ENCODE measurements at regions not wholly inside any gene's neighbourhood (a gene's known extent, or its start where the extent isn't known, plus 50 kb on each side); places are given as distances from the start of the nearest gene placed in this dataset.

DNA sequence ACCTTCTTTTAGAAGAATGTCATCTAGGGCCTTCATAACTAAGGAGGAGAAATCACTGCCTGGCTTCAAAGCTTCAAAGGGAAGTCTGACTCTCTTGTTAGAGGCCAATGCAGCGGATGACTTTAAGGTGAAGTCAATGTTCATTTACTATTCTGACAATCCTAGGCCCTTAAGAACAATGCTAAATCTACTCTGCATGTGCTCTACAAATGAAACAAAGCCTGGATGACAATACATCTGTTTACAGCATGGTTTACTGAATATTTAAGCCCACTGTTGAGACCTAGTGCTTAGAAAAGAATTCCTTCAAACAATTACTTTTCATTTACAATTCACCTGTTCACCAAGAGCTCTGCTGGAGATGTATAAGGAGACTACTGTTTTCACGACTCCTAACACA is 160.4 kb upstream of the EPHA3 start:
- Histone ChIP-seq H3K4me3 (no peak overlapping the region), H3K9me3 (no peaks in the 10 kb centered on the region), H3K4me1 (no peaks in the 10 kb centered on the region), H3K36me3 (no peaks in the 10 kb centered on the region), H3K27me3 (no peaks in the 10 kb centered on the region), H3K27ac (no peak overlapping the region)
- WGBS, 2 donors = 88 to 97% methylated on average over 2 of the region's 2 CpGs
- ATAC-seq (no peak), DNase-seq (no peak)
- intact Hi-C loops (cut with DNase I) = no loop called here
- TF ChIP-seq, protein P1, sequence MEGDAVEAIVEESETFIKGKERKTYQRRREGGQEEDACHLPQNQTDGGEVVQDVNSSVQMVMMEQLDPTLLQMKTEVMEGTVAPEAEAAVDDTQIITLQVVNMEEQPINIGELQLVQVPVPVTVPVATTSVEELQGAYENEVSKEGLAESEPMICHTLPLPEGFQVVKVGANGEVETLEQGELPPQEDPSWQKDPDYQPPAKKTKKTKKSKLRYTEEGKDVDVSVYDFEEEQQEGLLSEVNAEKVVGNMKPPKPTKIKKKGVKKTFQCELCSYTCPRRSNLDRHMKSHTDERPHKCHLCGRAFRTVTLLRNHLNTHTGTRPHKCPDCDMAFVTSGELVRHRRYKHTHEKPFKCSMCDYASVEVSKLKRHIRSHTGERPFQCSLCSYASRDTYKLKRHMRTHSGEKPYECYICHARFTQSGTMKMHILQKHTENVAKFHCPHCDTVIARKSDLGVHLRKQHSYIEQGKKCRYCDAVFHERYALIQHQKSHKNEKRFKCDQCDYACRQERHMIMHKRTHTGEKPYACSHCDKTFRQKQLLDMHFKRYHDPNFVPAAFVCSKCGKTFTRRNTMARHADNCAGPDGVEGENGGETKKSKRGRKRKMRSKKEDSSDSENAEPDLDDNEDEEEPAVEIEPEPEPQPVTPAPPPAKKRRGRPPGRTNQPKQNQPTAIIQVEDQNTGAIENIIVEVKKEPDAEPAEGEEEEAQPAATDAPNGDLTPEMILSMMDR (IDR thresholded peaks at IDR 0.05) = no peak

DNA sequence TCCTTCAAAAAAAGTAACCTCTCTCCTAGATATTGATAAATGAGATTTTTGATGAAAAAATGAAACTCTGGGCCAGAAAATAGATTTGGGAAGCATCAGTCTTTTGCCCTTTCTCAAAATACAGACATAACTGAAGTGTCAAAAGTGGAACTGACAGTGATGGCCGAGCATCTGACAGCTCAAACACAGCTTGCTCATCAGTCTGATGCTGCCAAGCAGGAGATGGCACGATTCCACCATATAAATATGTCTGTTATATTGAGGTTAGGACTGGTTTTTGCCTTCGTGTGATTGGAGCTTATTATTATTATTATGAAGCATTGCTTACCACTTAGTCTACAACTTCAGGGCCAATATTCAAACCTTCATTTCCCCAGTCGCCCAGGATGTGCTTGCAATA is 152.6 kb upstream of the EPHA3 start:
- Histone ChIP-seq H3K9me3 (no peaks in the 10 kb centered on the region), H3K27me3 (no peaks in the 10 kb centered on the region), H3K36me3 (no peaks in the 10 kb centered on the region), H3K4me3 (no peak overlapping the region), H3K4me1 (peaks cover 0 to 19% (median 4%) of the 10 kb centered on the region in 9 donors), H3K27ac (no peak overlapping the region)
- intact Hi-C loops (cut with DNase I) = no loop called here
- TF ChIP-seq, protein P1 (IDR thresholded peaks at IDR 0.05) = no peak
- no peak for DNase-seq
- WGBS, 2 donors = 76 to 84% methylated on average over 4 of the region's 4 CpGs
- no peak for ATAC-seq

DNA sequence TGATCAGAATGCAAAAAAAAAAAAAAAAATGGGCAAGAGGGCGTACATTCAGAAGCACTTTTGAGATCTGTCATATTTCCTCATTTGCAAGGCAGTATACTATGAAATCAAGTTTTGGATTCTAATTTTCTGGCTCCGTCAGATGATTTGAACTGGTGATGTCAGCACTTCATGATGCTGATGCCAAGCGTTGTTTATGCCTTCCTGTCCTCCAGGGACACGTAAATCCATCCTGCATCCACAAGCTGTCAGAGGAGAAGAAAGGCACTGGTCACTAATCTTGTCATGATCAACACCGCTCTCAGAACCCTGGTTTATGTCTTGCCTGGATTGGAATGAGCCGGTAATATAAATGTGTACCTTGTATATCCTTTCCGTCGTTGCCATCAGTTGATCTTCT is 152.1 kb upstream of the EPHA3 start:
- WGBS, 2 donors = 84 to 89% methylated on average over 8 of the region's 8 CpGs
- intact Hi-C loops (cut with DNase I) = no loop called here
- Histone ChIP-seq H3K27ac (no peak overlapping the region), H3K36me3 (no peaks in the 10 kb centered on the region), H3K27me3 (no peaks in the 10 kb centered on the region), H3K4me3 (no peak overlapping the region), H3K4me1 (peaks cover 0 to 19% (median 4%) of the 10 kb centered on the region in 9 donors), H3K9me3 (no peaks in the 10 kb centered on the region)
- DNase-seq = no peak
- TF ChIP-seq, protein P1 (IDR thresholded peaks at IDR 0.05) = no peak
- no peak for ATAC-seq

DNA sequence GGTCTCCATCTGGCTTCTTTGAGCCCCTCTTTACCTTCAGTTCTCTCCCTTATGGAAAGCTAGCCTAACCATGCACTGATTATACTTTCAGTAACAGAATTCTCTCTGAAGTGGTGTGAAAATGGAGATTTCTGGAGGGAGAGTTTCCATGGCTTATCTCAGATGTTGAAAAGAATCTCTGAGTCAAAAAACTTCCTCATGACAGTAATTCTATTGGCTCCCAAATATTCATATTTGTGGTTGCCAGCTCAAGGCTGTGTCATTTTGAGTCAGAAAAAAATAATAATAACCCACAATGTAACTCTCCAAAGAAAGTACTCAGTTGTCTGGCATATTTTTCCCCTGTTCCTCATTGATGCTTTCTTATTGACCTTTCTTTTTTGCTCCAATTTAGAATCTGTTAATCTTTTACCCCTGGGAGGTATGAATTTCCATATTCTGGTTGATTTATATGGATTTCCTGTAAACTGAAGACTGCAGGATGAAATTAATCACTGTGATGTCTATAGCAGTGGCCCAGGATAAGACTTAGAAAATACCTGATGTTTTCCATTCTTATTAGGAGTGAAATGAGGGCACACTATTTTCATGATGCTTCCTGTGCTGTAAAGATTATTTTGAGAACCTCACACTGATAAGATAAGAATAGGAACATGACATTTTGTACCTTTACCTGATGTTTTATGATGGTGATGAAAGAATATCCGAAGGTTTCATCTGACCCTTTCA is 149.5 kb upstream of the EPHA3 start:
- H3K27ac ChIP-seq = peak overlapping the region in 1 of 10 donors; percentile 10
- H3K4me3 ChIP-seq = no peak overlapping the region
- TF ChIP-seq, protein P1 (IDR thresholded peaks at IDR 0.05) = no peak
- H3K36me3 ChIP-seq = no peaks in the 10 kb centered on the region
- ATAC-seq = peak in 1 of 8 donors; percentile 49
- no peaks in the 10 kb centered on the region for H3K9me3 ChIP-seq
- DNase-seq = no peak
- WGBS, 2 donors = 5 to 11% methylated on average over 1 of the region's 1 CpG
- no peaks in the 10 kb centered on the region for H3K27me3 ChIP-seq
- H3K4me1 ChIP-seq = peaks cover 0 to 19% (median 4%) of the 10 kb centered on the region in 9 donors
- intact Hi-C loops (cut with DNase I) = no loop called here
